Astrocyte (in vitro differentiated cells and primary cell): ENCODE measurements at regions not wholly inside any gene's neighbourhood (a gene's known extent, or its start where the extent isn't known, plus 50 kb on each side); places are given as distances from the start of the nearest gene placed in this dataset.

ENCODE experiments used
- DNase-seq: peaks from one replicate; pipeline ENCODE4 v3.0.0-alpha.2; 2010; ENCODE audit warnings: low read depth
- FAIRE-seq: peaks from 2 replicates; lab custom pipeline; 2011; peaks lifted over from hg19 to GRCh38; lab: Jason Lieb, UNC
- H2AFZ ChIP-seq: 2 replicates; pipeline ENCODE4 v1.6.0; 2012; ENCODE audit warnings: low read depth, low read length, inconsistent platforms
- H3K27ac ChIP-seq: 2 replicates; pipeline ENCODE4 v1.5.1; 2011; ENCODE audit warnings: low read depth, low read length, inconsistent platforms
- H3K27me3 ChIP-seq: 2 replicates; pipeline ENCODE4 v1.6.0; 2011; ENCODE audit warnings: low read length, inconsistent platforms; ENCODE audit not compliant: insufficient read depth
- H3K36me3 ChIP-seq: 2 replicates; pipeline ENCODE4 v1.5.1; 2011; ENCODE audit warnings: low read length, inconsistent platforms; ENCODE audit not compliant: insufficient read depth
- H3K4me1 ChIP-seq: 2 replicates; pipeline ENCODE4 v1.5.1; 2011; ENCODE audit warnings: low read length, inconsistent platforms; ENCODE audit not compliant: insufficient read depth
- H3K4me2 ChIP-seq: 2 replicates; pipeline ENCODE4 v1.6.0; 2012; ENCODE audit warnings: low read length, inconsistent platforms
- H3K4me3 ChIP-seq: 2 replicates; pipeline ENCODE4 v1.5.1; 2011; ENCODE audit warnings: low read depth, mild to moderate bottlenecking, low read length, inconsistent platforms; ENCODE audit not compliant: insufficient read depth
- H3K79me2 ChIP-seq: 2 replicates; pipeline ENCODE4 v1.6.0; 2012; ENCODE audit warnings: mild to moderate bottlenecking, low read length, inconsistent platforms; ENCODE audit not compliant: insufficient read depth
- H3K9ac ChIP-seq: 2 replicates; pipeline ENCODE4 v1.6.0; 2012; ENCODE audit warnings: mild to moderate bottlenecking, low read length, inconsistent platforms
- H3K9me3 ChIP-seq: 2 replicates; pipeline ENCODE4 v1.5.1; 2012; ENCODE audit warnings: low read depth, mild to moderate bottlenecking, low read length, inconsistent platforms; ENCODE audit not compliant: insufficient read depth
- H4K20me1 ChIP-seq: 2 replicates; pipeline ENCODE4 v1.6.0; 2012; ENCODE audit warnings: low read length, inconsistent platforms; ENCODE audit not compliant: insufficient read depth
- H3K27ac Mint-ChIP-seq: one replicate; pipeline ENCODE4 v1.8.0; 2021; ENCODE audit warnings: mild to moderate bottlenecking, mixed read lengths; ENCODE audit not compliant: unreplicated experiment
- H3K27me3 Mint-ChIP-seq: one replicate; pipeline ENCODE4 v1.8.0; 2021; ENCODE audit warnings: low read depth, mixed read lengths; ENCODE audit not compliant: unreplicated experiment
- H3K36me3 Mint-ChIP-seq: one replicate; pipeline ENCODE4 v1.8.0; 2021; ENCODE audit warnings: low read depth, mixed read lengths; ENCODE audit not compliant: unreplicated experiment
- H3K4me1 Mint-ChIP-seq: one replicate; pipeline ENCODE4 v1.8.0; 2021; ENCODE audit warnings: low read depth, mixed read lengths; ENCODE audit not compliant: unreplicated experiment
- H3K4me3 Mint-ChIP-seq: one replicate; pipeline ENCODE4 v1.8.0; 2021; ENCODE audit warnings: mild to moderate bottlenecking, moderate library complexity, mixed read lengths; ENCODE audit not compliant: unreplicated experiment
- H3K9me3 Mint-ChIP-seq: one replicate; pipeline ENCODE4 v1.8.0; 2021; ENCODE audit warnings: mild to moderate bottlenecking, mixed read lengths; ENCODE audit not compliant: unreplicated experiment
- EZH2 ChIP-seq: IDR thresholded peaks from 2 replicates; pipeline ENCODE4 v1.6.1; 2012; ENCODE audit warnings: mild to moderate bottlenecking, low read length, inconsistent platforms; ENCODE audit not compliant: insufficient read depth
- TF ChIP-seq, protein P1 (sequence below): IDR thresholded peaks from 2 replicates; pipeline ENCODE4 v1.5.1; 2011; ENCODE audit warnings: low read depth, mild to moderate bottlenecking, inconsistent platforms, low read length, moderate library complexity; ENCODE audit not compliant: insufficient read depth

DNA sequence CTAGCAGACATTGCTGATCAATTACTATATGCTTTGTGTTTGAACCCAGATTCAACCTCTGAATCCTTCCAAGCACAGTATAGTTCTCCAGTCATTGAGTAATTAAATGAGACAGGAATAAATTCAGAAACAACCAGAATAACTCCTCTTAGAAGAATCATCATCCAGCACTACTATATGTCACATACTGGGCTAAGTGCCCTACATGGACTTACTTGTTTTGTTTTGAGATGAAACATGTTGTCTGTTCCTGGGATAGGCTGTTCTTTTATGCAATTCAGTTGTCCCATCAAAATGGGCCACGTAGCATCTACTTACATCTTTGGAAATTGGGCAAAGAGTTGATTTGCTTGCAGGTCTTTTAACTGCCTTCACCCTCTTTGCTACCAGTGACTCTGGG, 365.5 kb upstream of the SUCLG2 start:
- no peak for FAIRE-seq
- no peaks in the 10 kb centered on the region for H3K36me3 ChIP-seq
- no peak overlapping the region for H2AFZ ChIP-seq
- Mint-ChIP-seq H3K27me3 (peaks cover 3% of the 10 kb centered on the region), H3K4me1 (no peaks in the 10 kb centered on the region), H3K4me3 (no peak overlapping the region), H3K9me3 (no peaks in the 10 kb centered on the region), H3K36me3 (no peaks in the 10 kb centered on the region), H3K27ac (no peak overlapping the region)
- TF ChIP-seq, protein P1, sequence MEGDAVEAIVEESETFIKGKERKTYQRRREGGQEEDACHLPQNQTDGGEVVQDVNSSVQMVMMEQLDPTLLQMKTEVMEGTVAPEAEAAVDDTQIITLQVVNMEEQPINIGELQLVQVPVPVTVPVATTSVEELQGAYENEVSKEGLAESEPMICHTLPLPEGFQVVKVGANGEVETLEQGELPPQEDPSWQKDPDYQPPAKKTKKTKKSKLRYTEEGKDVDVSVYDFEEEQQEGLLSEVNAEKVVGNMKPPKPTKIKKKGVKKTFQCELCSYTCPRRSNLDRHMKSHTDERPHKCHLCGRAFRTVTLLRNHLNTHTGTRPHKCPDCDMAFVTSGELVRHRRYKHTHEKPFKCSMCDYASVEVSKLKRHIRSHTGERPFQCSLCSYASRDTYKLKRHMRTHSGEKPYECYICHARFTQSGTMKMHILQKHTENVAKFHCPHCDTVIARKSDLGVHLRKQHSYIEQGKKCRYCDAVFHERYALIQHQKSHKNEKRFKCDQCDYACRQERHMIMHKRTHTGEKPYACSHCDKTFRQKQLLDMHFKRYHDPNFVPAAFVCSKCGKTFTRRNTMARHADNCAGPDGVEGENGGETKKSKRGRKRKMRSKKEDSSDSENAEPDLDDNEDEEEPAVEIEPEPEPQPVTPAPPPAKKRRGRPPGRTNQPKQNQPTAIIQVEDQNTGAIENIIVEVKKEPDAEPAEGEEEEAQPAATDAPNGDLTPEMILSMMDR = no peak
- TF ChIP-seq EZH2 = no peak
- H3K9me3 ChIP-seq = no peaks in the 10 kb centered on the region
- H4K20me1 ChIP-seq = no peaks in the 10 kb centered on the region
- no peak for DNase-seq
- H3K27me3 ChIP-seq = no peaks in the 10 kb centered on the region
- H3K4me2 ChIP-seq = no peak overlapping the region
- no peak overlapping the region for H3K9ac ChIP-seq
- no peak overlapping the region for H3K4me3 ChIP-seq
- no peaks in the 10 kb centered on the region for H3K79me2 ChIP-seq
- no peaks in the 10 kb centered on the region for H3K4me1 ChIP-seq
- no peak overlapping the region for H3K27ac ChIP-seq

DNA sequence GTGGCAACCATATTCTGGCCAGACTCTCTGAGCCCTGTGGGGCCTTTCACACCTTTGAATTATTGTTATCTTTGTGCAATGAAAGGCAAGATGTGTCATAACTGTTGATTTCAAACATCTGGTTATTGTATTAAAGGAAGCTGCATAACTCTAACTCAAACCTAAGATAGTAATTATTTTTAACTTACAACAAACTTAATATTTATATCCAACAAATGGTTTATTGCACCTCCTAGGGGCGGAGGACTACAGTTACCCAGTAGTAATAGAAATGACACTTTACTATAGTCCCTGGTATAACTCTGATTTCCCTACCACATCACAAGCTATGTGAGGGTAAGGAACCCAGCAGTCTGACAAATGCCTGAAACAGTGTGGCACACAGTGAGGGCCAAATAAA, 363.9 kb upstream of the SUCLG2 start:
- Mint-ChIP-seq H3K27me3 (peaks cover 3% of the 10 kb centered on the region), H3K27ac (no peak overlapping the region), H3K9me3 (no peaks in the 10 kb centered on the region), H3K36me3 (no peaks in the 10 kb centered on the region), H3K4me1 (no peaks in the 10 kb centered on the region), H3K4me3 (no peak overlapping the region)
- H3K4me2 ChIP-seq = no peak overlapping the region
- H3K4me1 ChIP-seq = no peaks in the 10 kb centered on the region
- no peaks in the 10 kb centered on the region for H3K27me3 ChIP-seq
- no peaks in the 10 kb centered on the region for H3K79me2 ChIP-seq
- TF ChIP-seq, protein P1 = no peak
- no peak for TF ChIP-seq EZH2
- no peak overlapping the region for H3K4me3 ChIP-seq
- H3K9me3 ChIP-seq = no peaks in the 10 kb centered on the region
- H3K27ac ChIP-seq = no peak overlapping the region
- no peak overlapping the region for H2AFZ ChIP-seq
- no peaks in the 10 kb centered on the region for H3K36me3 ChIP-seq
- DNase-seq (no peak), FAIRE-seq (no peak)
- no peaks in the 10 kb centered on the region for H4K20me1 ChIP-seq
- H3K9ac ChIP-seq = no peak overlapping the region

DNA sequence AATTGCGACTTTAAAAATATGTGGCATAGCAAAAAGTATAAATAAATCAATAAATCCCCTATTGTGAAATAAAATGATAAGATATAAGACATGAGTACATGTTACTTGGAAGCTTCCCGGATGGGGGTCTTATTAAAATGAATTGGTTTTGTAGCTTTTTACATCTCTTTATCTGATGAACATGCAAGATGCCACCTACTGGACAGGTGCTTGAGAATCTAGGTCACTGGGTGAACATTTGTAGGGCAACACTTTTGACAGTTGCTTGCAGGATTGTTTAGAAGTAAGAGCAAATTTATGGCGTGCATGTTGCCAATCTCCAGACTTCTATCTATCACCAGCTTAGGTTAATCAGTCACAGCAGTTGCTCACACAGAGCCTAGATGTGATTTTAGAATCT, 362.7 kb upstream of the SUCLG2 start:
- FAIRE-seq (no peak), DNase-seq (no peak)
- H3K27me3 Mint-ChIP-seq = peaks cover 3% of the 10 kb centered on the region
- Histone ChIP-seq H3K4me3 (no peak overlapping the region), H4K20me1 (no peaks in the 10 kb centered on the region), H3K9me3 (no peaks in the 10 kb centered on the region), H3K9ac (no peak overlapping the region), H3K27me3 (peaks cover 2% of the 10 kb centered on the region), H3K36me3 (no peaks in the 10 kb centered on the region), H3K4me2 (no peak overlapping the region), H3K4me1 (no peaks in the 10 kb centered on the region), H2AFZ (no peak overlapping the region), H3K79me2 (no peaks in the 10 kb centered on the region), H3K27ac (no peak overlapping the region)
- no peaks in the 10 kb centered on the region for H3K36me3 Mint-ChIP-seq
- H3K4me1 Mint-ChIP-seq = no peaks in the 10 kb centered on the region
- TF ChIP-seq EZH2 = no peak
- TF ChIP-seq, protein P1 = no peak
- H3K9me3 Mint-ChIP-seq = no peaks in the 10 kb centered on the region
- H3K27ac Mint-ChIP-seq = no peak overlapping the region
- H3K4me3 Mint-ChIP-seq = no peak overlapping the region
